Superior temporal gyrus (tissue), 1 donor: ENCODE measurements at regions not wholly inside any gene's neighbourhood (a gene's known extent, or its start where the extent isn't known, plus 50 kb on each side); places are given as distances from the start of the nearest gene placed in this dataset.
A peak's percentile ranks its signal among the peaks of the same experiment; 100 is the strongest.

ENCODE experiments used
- DNase-seq: peaks from one replicate; pipeline ENCODE4 v3.0.0-alpha.2; 2016; ENCODE audit errors: extremely low spot score

GRCh38 chr4:156710365-156711192 is 261.0 kb downstream of the PDGFC start:
- no peak for DNase-seq

- no peak for DNase-seq
Measured at GRCh38 chr4:156705311-156705710, 266.3 kb downstream of the PDGFC start.

GRCh38 chr4:156695163-156695562 is 276.4 kb downstream of the PDGFC start:
- peak; percentile 63 for DNase-seq

GRCh38 chr4:156694413-156694812 is 277.2 kb downstream of the PDGFC start:
- DNase-seq = no peak

- no peak for DNase-seq
Measured at GRCh38 chr4:156693557-156693956, 278.0 kb downstream of the PDGFC start.

- no peak for DNase-seq
Measured at GRCh38 chr4:156692016-156692415, 279.6 kb downstream of the PDGFC start.

- DNase-seq = no peak
Measured at GRCh38 chr4:156690572-156690971, 281.0 kb downstream of the PDGFC start.

- no peak for DNase-seq
Measured at GRCh38 chr4:156686120-156686519, 285.5 kb downstream of the PDGFC start.

- DNase-seq = no peak
Measured at GRCh38 chr4:156685308-156685707, 286.3 kb downstream of the PDGFC start.

- no peak for DNase-seq
Measured at GRCh38 chr4:156677656-156678055, 293.9 kb downstream of the PDGFC start.

GRCh38 chr4:156677131-156677531 is 294.5 kb downstream of the PDGFC start:
- DNase-seq = no peak

- no peak for DNase-seq
Measured at GRCh38 chr4:156676116-156676851, 295.3 kb downstream of the PDGFC start.

GRCh38 chr4:156673483-156673882 is 298.1 kb downstream of the PDGFC start:
- no peak for DNase-seq

- DNase-seq = peak; percentile 70
Measured at GRCh38 chr4:156672492-156673305, 298.9 kb downstream of the PDGFC start.

GRCh38 chr4:156665780-156666366 is 305.7 kb downstream of the PDGFC start:
- no peak for DNase-seq

- peak; percentile 50 for DNase-seq
Measured at GRCh38 chr4:156663663-156664062, 307.9 kb downstream of the PDGFC start.

GRCh38 chr4:156662921-156663320 is 308.7 kb downstream of the PDGFC start:
- no peak for DNase-seq

- DNase-seq = no peak
Measured at GRCh38 chr4:156661555-156661954, 310.0 kb downstream of the PDGFC start.

GRCh38 chr4:156660465-156660864 is 311.1 kb downstream of the PDGFC start:
- peak; percentile 55 for DNase-seq

GRCh38 chr4:156659983-156660382 is 311.6 kb downstream of the PDGFC start:
- DNase-seq = no peak

- DNase-seq = no peak
Measured at GRCh38 chr4:156659570-156659969, 312.0 kb downstream of the PDGFC start.

GRCh38 chr4:156656896-156657295 is 314.7 kb downstream of the PDGFC start:
- no peak for DNase-seq
